Spleen (tissue), 11 donors: ENCODE measurements at regions not wholly inside any gene's neighbourhood (a gene's known extent, or its start where the extent isn't known, plus 50 kb on each side); places are given as distances from the start of the nearest gene placed in this dataset.

Source experiments
- DNase-seq: peaks from one replicate; pipeline ENCODE4 v3.0.0-alpha.2; 2020
- H3K27ac ChIP-seq, 8 donors: fragments of 200-600 bp; sonication (generic) in 7 of 8; 1 replicate in 4 of 8; 2 replicates in 4 of 8; pipeline versions ENCODE4 v1.5.0 to v1.8.0; 2016 to 2021; ENCODE audit warnings: inconsistent platforms in 4 of 8, mild to moderate bottlenecking in 4 of 8, moderate library complexity in 1 of 8
- H3K27me3 ChIP-seq, 7 donors: fragments of 200-600 bp; sonication (generic) in 6 of 7; replicated peaks in 1 of 7; 1 replicate in 4 of 7; 2 replicates in 3 of 7; pipeline versions ENCODE4 v1.5.0 to v1.8.0; 2016 to 2021; ENCODE audit warnings: inconsistent platforms in 3 of 7, mild to moderate bottlenecking in 1 of 7
- H3K36me3 ChIP-seq, 6 donors: fragments of 200-600 bp; sonication (generic) in 5 of 6; 1 replicate in 4 of 6; 2 replicates in 2 of 6; pipeline versions ENCODE4 v1.5.0 to v1.8.0; 2016 to 2021; ENCODE audit warnings: inconsistent platforms in 2 of 6
- H3K4me1 ChIP-seq, 6 donors: fragments of 200-600 bp; sonication (generic) in 5 of 6; 1 replicate in 3 of 6; 2 replicates in 3 of 6; pipeline versions ENCODE4 v1.5.0 to v1.8.0; 2016 to 2021; ENCODE audit warnings: inconsistent platforms in 3 of 6
- H3K4me3 ChIP-seq, 8 donors: fragments of 200-600 bp; sonication (generic) in 7 of 8; 1 replicate in 4 of 8; 2 replicates in 4 of 8; pipeline versions ENCODE4 v1.5.0 to v1.8.0; 2016 to 2021; ENCODE audit warnings: inconsistent platforms in 4 of 8, mild to moderate bottlenecking in 4 of 8, moderate library complexity in 2 of 8
- H3K9me3 ChIP-seq, 8 donors: fragments of 200-600 bp; sonication (generic) in 7 of 8; 1 replicate in 4 of 8; 2 replicates in 4 of 8; pipeline versions ENCODE4 v1.5.0 to v1.8.0; 2016 to 2021; ENCODE audit warnings: inconsistent platforms in 4 of 8
- POLR2A ChIP-seq, 3 donors: fragments of 450-650 bp; IDR thresholded peaks; one replicate each; pipeline ENCODE4 v1.5.1; 2017; ENCODE audit warnings: antibody characterized with exemption in 3 of 3, mild to moderate bottlenecking in 1 of 3
- POLR2AphosphoS5 ChIP-seq, 3 donors: sonication (generic); formaldehyde crosslinking; IDR thresholded peaks; one replicate each; pipeline ENCODE4 v1.5.1; 2017; ENCODE audit warnings: antibody characterized with exemption in 3 of 3
- WGBS, 5 donors: extraction: QIAGEN DNeasy Blood & Tissue Kit in 3 of 5; methylation state at CpG; one replicate each; pipeline versions ENCODE4 v1.1.5 to v1.1.7; 2013 to 2018; 5-methylcytosine and 5-hydroxymethylcytosine counted together
- intact Hi-C: fragments of 100-400 bp; cut with DNase I; formaldehyde crosslinking; loops from one replicate; pipeline ENCODE4 v1.15.0; 2023; ENCODE audit warnings: low total_unique reads
- TF ChIP-seq, protein P1 (sequence below), 11 experiments: fragments of 200-600 bp in 7 of 11; fragments of 450-650 bp in 4 of 11; sonication (generic) in 4 of 11; IDR thresholded peaks in 8 of 11; conservative IDR thresholded peaks in 3 of 11; 1 replicate in 7 of 11; 2 replicates in 4 of 11; pipeline versions ENCODE4 v1.4.0 to v1.8.0; 2016 to 2021; ENCODE audit warnings: antibody characterized with exemption in 11 of 11, inconsistent platforms in 4 of 11, mild to moderate bottlenecking in 1 of 11
- donor health status: healthy with polysubstance abuse.
- donor health status: DM: no; HTN: no; CAD: no; lungs with moderate emphysema.
- donor health status: DM: no; HTN: no; CAD: no.
- donor health status: Bipolar disorder and iron deficiency.
- donor health status: healthy.
- donor health status: DM: no; HTN: no; CAD: no.
- donor health status: DM: yes; HTN: yes; CAD: no.

DNA sequence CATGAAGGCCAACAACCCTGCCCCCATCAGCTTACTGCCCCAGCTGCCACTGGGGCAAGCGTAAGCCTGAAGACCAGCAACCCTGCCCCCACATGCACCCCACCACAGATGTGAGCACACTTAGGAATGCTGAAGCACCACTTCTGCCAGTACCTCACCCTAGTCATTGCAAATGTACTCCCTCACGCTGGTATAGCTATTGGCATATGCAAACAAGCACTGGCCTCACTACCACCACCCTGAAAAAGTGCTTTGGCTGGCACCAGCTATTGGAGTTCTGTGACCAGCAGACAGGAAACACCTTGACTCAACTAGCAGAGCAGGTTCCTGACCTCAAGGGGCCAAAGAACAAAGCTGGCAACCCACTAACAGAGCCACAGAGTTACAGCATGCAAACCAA is 534.4 kb upstream of the POU3F4 start:
- Histone ChIP-seq H3K4me3 (no peak overlapping the region), H3K9me3 (no peaks in the 10 kb centered on the region), H3K4me1 (no peaks in the 10 kb centered on the region), H3K27me3 (no peaks in the 10 kb centered on the region), H3K36me3 (no peaks in the 10 kb centered on the region), H3K27ac (no peak overlapping the region)
- DNase-seq: no peak
- TF ChIP-seq POLR2AphosphoS5 (IDR thresholded peaks at IDR 0.05) (no peak), POLR2A (IDR thresholded peaks at IDR 0.05) (no peak)
- TF ChIP-seq, protein P1, sequence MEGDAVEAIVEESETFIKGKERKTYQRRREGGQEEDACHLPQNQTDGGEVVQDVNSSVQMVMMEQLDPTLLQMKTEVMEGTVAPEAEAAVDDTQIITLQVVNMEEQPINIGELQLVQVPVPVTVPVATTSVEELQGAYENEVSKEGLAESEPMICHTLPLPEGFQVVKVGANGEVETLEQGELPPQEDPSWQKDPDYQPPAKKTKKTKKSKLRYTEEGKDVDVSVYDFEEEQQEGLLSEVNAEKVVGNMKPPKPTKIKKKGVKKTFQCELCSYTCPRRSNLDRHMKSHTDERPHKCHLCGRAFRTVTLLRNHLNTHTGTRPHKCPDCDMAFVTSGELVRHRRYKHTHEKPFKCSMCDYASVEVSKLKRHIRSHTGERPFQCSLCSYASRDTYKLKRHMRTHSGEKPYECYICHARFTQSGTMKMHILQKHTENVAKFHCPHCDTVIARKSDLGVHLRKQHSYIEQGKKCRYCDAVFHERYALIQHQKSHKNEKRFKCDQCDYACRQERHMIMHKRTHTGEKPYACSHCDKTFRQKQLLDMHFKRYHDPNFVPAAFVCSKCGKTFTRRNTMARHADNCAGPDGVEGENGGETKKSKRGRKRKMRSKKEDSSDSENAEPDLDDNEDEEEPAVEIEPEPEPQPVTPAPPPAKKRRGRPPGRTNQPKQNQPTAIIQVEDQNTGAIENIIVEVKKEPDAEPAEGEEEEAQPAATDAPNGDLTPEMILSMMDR (IDR thresholded peaks at IDR 0.05 in 8 of 11, conservative IDR thresholded peaks at IDR 0.05 in 3 of 11): no peak
- intact Hi-C loops: no loop called here
- 25 to 100% (median 41%) methylated on average over 1 to 2 of the region's 2 CpGs for WGBS, 5 donors

DNA sequence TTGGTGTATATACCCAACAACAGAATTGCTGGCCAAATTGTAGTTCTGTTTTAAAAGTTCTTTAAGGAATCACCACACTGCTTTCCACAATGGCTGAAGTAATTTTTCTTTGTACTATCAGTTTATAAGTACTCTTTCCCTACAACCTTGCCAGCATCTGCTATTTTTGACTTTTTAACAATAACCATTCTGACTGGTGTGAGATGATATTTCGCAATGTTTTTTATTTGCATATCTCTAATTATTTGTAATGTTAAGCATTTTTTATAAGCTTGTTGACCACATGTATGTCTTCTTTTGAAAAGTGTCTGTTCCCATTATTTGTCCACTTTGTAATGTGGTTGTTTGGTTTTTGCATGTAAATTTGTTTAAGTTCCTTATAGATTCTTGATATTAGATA is 509.9 kb upstream of the POU3F4 start:
- no peaks in the 10 kb centered on the region for H3K4me1 ChIP-seq
- H3K4me3 ChIP-seq: no peak overlapping the region
- H3K9me3 ChIP-seq: peaks cover 0 to 4% (median 0%) of the 10 kb centered on the region in 8 donors
- TF ChIP-seq, protein P1 (IDR thresholded peaks at IDR 0.05 in 8 of 11, conservative IDR thresholded peaks at IDR 0.05 in 3 of 11): no peak
- TF ChIP-seq POLR2A (IDR thresholded peaks at IDR 0.05) (no peak), POLR2AphosphoS5 (IDR thresholded peaks at IDR 0.05) (no peak)
- intact Hi-C loops: no loop called here
- H3K27ac ChIP-seq: no peak overlapping the region
- H3K36me3 ChIP-seq: no peaks in the 10 kb centered on the region
- 89 to 100% (median 91%) methylated on average over 1 of the region's 1 CpG for WGBS, 5 donors
- no peak for DNase-seq
- no peaks in the 10 kb centered on the region for H3K27me3 ChIP-seq

DNA sequence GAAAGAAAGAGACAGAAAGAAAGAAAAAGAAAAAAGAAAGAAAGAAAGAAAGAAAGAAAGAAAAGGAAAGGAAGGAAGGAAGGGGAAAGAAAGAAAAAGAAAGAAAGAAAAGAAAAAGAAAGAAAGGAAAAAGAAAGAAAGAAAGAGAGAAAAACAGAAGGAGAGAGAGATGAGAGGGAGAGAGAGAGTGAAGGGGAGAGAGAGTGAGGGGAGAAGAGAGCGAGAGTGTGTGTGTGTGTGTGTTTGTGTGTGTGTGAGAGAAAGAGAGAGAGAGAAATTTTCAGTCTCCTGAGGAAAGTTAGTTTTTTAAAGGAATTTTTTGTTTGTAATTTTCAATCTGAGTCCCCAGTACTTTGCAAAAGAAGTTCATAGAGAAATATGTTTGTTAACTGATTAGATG is 504.1 kb upstream of the POU3F4 start:
- 60 to 91% (median 85%) methylated on average over 1 of the region's 1 CpG for WGBS, 5 donors
- TF ChIP-seq, protein P1 (IDR thresholded peaks at IDR 0.05 in 8 of 11, conservative IDR thresholded peaks at IDR 0.05 in 3 of 11): no peak
- Histone ChIP-seq H3K9me3 (no peaks in the 10 kb centered on the region), H3K27ac (no peak overlapping the region), H3K36me3 (no peaks in the 10 kb centered on the region), H3K4me1 (no peaks in the 10 kb centered on the region), H3K4me3 (no peak overlapping the region), H3K27me3 (no peaks in the 10 kb centered on the region)
- no peak for DNase-seq
- intact Hi-C loops: no loop called here

DNA sequence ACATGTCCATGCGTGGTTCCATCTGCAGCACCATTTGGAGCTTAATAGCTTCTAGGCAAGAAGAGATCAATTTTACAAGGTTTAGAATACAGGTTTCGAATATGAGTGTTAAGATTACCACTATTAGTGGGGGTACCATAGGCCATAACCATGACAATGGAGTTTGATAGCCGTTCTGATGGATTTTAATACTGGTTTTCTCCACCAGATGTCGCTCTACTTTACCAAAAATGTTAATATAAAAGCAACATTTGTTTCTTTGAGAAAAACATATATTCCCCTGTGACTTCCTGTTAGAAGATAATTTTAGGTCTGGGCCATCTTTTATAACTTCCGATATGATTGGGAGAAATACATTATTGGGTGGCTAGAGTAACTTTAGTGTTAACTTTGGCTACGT is 499.7 kb upstream of the POU3F4 start:
- intact Hi-C loops: no loop called here
- Histone ChIP-seq H3K36me3 (no peaks in the 10 kb centered on the region), H3K4me3 (no peak overlapping the region), H3K4me1 (no peaks in the 10 kb centered on the region), H3K27me3 (no peaks in the 10 kb centered on the region), H3K9me3 (no peaks in the 10 kb centered on the region), H3K27ac (no peak overlapping the region)
- no peak for DNase-seq
- whole genome bisulfite sequencing, 5 donors: 45 to 68% (median 53%) methylated on average over 6 of the region's 6 CpGs
- TF ChIP-seq, protein P1 (IDR thresholded peaks at IDR 0.05 in 8 of 11, conservative IDR thresholded peaks at IDR 0.05 in 3 of 11): peak in 3 of 11 experiments; percentile 12 to 50 (median 13)
- TF ChIP-seq POLR2A (IDR thresholded peaks at IDR 0.05): no peak
